ENCODE measurements at regions not wholly inside any gene's neighbourhood (a gene's known extent, or its start where the extent isn't known, plus 50 kb on each side); places are given as distances from the start of the nearest gene placed in this dataset.

- TF ChIP-seq AFF4 (CRISPR knock-in tag; IDR thresholded peaks at IDR 0.05; ENCODE audit: borderline replicate concordance) (no peak), GABPB1 (CRISPR knock-in tag; IDR thresholded peaks at IDR 0.05) (no peak)
Observed at GRCh38 chr12:24373004-24373403, 423.5 kb upstream of the SOX5 start (continued).

- Mint-ChIP-seq H3K9me3 (no peaks in the 10 kb centered on the region), H3K36me3 (no peaks in the 10 kb centered on the region), H3K4me1 (peaks cover 9% of the 10 kb centered on the region), H3K27ac (no peak overlapping the region), H3K4me3 (no peak overlapping the region), H3K27me3 (ENCODE audit: low read depth) (no peaks in the 10 kb centered on the region)
- POLR2A ChIA-PET = interaction anchor here (1.0 kb wide), 1 partner anchor 30 kb away, joined by 3 read pairs; no protein-coding TSS in a partner anchor
- DNase-seq (ENCODE audit: low spot score) (no peak), ATAC-seq (no peak)
- CTCF ChIA-PET = no interaction called here
- TF ChIP-seq NR1H2 (CRISPR knock-in tag; IDR thresholded peaks at IDR 0.05) = no peak
- TF ChIP-seq AFF4 (CRISPR knock-in tag; IDR thresholded peaks at IDR 0.05; ENCODE audit: borderline replicate concordance) = no peak
- TF ChIP-seq E2F4 (CRISPR knock-in tag; IDR thresholded peaks at IDR 0.05; ENCODE audit: borderline replicate concordance, low read depth) = no peak
- no peak for TF ChIP-seq EMX1 (CRISPR knock-in tag; IDR thresholded peaks at IDR 0.05)
- TF ChIP-seq NR2C2 (CRISPR knock-in tag; IDR thresholded peaks at IDR 0.05) = no peak
- TF ChIP-seq RELA (CRISPR knock-in tag; IDR thresholded peaks at IDR 0.05; ENCODE audit: borderline replicate concordance) = no peak
- TF ChIP-seq PREB (CRISPR knock-in tag; IDR thresholded peaks at IDR 0.05; ENCODE audit: borderline replicate concordance) = no peak
- no peak for TF ChIP-seq USF2 (CRISPR knock-in tag; IDR thresholded peaks at IDR 0.05)
- no peak for TF ChIP-seq MLX (CRISPR knock-in tag; IDR thresholded peaks at IDR 0.05)
- TF ChIP-seq, protein P1, sequence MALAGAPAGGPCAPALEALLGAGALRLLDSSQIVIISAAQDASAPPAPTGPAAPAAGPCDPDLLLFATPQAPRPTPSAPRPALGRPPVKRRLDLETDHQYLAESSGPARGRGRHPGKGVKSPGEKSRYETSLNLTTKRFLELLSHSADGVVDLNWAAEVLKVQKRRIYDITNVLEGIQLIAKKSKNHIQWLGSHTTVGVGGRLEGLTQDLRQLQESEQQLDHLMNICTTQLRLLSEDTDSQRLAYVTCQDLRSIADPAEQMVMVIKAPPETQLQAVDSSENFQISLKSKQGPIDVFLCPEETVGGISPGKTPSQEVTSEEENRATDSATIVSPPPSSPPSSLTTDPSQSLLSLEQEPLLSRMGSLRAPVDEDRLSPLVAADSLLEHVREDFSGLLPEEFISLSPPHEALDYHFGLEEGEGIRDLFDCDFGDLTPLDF (CRISPR knock-in tag; IDR thresholded peaks at IDR 0.05) = no peak
- TF ChIP-seq MXD4 (CRISPR knock-in tag; IDR thresholded peaks at IDR 0.05; ENCODE audit: borderline replicate concordance) = no peak
- TF ChIP-seq CREB1 (CRISPR knock-in tag; IDR thresholded peaks at IDR 0.05) = no peak
Observed at GRCh38 chr12:24366514-24366913, 417.0 kb upstream of the SOX5 start.

Data from WTC11 (cell line).